GM12878 (cell line): ENCODE measurements at regions not wholly inside any gene's neighbourhood (a gene's known extent, or its start where the extent isn't known, plus 50 kb on each side); places are given as distances from the start of the nearest gene placed in this dataset.

Experiments used
- SPI1 ChIP-seq: IDR thresholded peaks from 2 replicates; pipeline ENCODE4 v1.6.1; 2011; ENCODE audit warnings: low read depth, mild to moderate bottlenecking, low read length, moderate library complexity, borderline replicate concordance; ENCODE audit not compliant: insufficient read depth
- TF ChIP-seq, protein P1 (sequence below): IDR thresholded peaks from 2 replicates; pipeline ENCODE4 v1.6.1; 2012; ENCODE audit warnings: low read depth, low read length, improper control_type of control experiment
- TF ChIP-seq, protein P2 (sequence below), 3 experiments: IDR thresholded peaks in 2 of 3; conservative IDR thresholded peaks in 1 of 3; 2 replicates each; pipeline ENCODE4 v1.5.1; 2011; ENCODE audit warnings: low read depth in 3 of 3, low read length in 3 of 3, mild to moderate bottlenecking in 3 of 3, control low read depth in 2 of 3, moderate library complexity in 2 of 3, inconsistent platforms in 1 of 3, mixed read lengths in 1 of 3; ENCODE audit not compliant: control insufficient read depth in 2 of 3, insufficient read depth in 1 of 3; ENCODE audit errors: extremely low read depth in 1 of 3

DNA sequence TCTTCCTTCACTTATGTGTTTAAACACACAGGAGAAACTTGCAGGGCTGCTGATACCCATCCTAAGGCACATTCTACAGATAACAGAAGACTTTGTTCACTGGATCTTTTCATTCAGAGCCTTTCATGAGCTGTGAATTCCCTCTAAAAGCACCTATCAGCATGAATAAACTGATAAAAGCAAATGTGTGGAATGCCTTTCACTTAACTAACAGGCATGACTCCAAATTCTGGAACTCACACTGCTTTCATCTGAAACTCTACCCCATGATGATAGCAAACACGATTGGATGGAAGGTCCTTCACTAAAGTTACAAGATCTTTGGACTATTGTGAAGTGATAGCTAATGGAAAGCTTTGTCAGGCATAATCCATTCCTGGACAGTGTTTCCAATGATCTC, 457.3 kb downstream of the EFNB2 start:
- TF ChIP-seq, protein P1, sequence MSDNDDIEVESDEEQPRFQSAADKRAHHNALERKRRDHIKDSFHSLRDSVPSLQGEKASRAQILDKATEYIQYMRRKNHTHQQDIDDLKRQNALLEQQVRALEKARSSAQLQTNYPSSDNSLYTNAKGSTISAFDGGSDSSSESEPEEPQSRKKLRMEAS = no peak
- TF ChIP-seq, protein P2, sequence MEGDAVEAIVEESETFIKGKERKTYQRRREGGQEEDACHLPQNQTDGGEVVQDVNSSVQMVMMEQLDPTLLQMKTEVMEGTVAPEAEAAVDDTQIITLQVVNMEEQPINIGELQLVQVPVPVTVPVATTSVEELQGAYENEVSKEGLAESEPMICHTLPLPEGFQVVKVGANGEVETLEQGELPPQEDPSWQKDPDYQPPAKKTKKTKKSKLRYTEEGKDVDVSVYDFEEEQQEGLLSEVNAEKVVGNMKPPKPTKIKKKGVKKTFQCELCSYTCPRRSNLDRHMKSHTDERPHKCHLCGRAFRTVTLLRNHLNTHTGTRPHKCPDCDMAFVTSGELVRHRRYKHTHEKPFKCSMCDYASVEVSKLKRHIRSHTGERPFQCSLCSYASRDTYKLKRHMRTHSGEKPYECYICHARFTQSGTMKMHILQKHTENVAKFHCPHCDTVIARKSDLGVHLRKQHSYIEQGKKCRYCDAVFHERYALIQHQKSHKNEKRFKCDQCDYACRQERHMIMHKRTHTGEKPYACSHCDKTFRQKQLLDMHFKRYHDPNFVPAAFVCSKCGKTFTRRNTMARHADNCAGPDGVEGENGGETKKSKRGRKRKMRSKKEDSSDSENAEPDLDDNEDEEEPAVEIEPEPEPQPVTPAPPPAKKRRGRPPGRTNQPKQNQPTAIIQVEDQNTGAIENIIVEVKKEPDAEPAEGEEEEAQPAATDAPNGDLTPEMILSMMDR (IDR thresholded peaks at IDR 0.05 in 2 of 3, conservative IDR thresholded peaks at IDR 0.05 in 1 of 3; ENCODE audit: control insufficient read depth in 2 of 3, extremely low read depth in 1 of 3, insufficient read depth in 1 of 3, low read depth in 3 of 3, low read length in 3 of 3) = no peak
- no peak for TF ChIP-seq SPI1
